Heart left ventricle (tissue), 16 donors: ENCODE measurements at regions not wholly inside any gene's neighbourhood (a gene's known extent, or its start where the extent isn't known, plus 50 kb on each side); places are given as distances from the start of the nearest gene placed in this dataset.

Experiments
- ATAC-seq, 4 donors: fragments of 200-7000 bp; cut with Tn5 transposase; one replicate each; pipeline ENCODE4 v1.9.1; 2020 to 2022; ENCODE audit warnings: moderate library complexity in 4 of 4, mild to moderate bottlenecking in 3 of 4, moderate number of reproducible peaks in 1 of 4
- DNase-seq, 5 donors: peaks; one replicate each; pipeline ENCODE4 v3.0.0-alpha.2; 2020
- H3K27ac ChIP-seq, 12 donors: fragments of 200-600 bp; sonication (generic) in 4 of 12; one replicate each; pipeline versions ENCODE4 v1.5.0 to v1.8.0; 2016 to 2022; ENCODE audit warnings: mild to moderate bottlenecking in 2 of 12
- H3K27me3 ChIP-seq, 9 donors: fragments of 200-600 bp; sonication (generic) in 2 of 9; one replicate each; pipeline versions ENCODE4 v1.5.1 to v1.8.0; 2016 to 2022; ENCODE audit warnings: mild to moderate bottlenecking in 3 of 9
- H3K36me3 ChIP-seq, 9 donors: fragments of 200-600 bp; sonication (generic) in 2 of 9; one replicate each; pipeline versions ENCODE4 v1.5.0 to v1.8.0; 2018 to 2022; ENCODE audit warnings: mild to moderate bottlenecking in 2 of 9
- H3K4me1 ChIP-seq, 12 donors: fragments of 200-600 bp; sonication (generic) in 4 of 12; one replicate each; pipeline versions ENCODE4 v1.5.0 to v1.8.0; 2016 to 2022; ENCODE audit warnings: mild to moderate bottlenecking in 3 of 12
- H3K4me3 ChIP-seq, 12 donors: fragments of 200-600 bp; sonication (generic) in 4 of 12; one replicate each; pipeline versions ENCODE4 v1.5.0 to v1.8.0; 2017 to 2022; ENCODE audit warnings: mild to moderate bottlenecking in 9 of 12, moderate library complexity in 4 of 12
- H3K9me3 ChIP-seq, 12 donors: fragments of 200-600 bp; sonication (generic) in 4 of 12; one replicate each; pipeline versions ENCODE4 v1.5.0 to v1.8.0; 2016 to 2022; ENCODE audit warnings: mild to moderate bottlenecking in 1 of 12
- CTCF ChIP-seq, 12 donors: fragments of 200-600 bp; sonication (generic) in 4 of 12; IDR thresholded peaks; one replicate each; pipeline versions ENCODE4 v1.5.0 to v1.8.0; 2018 to 2022; ENCODE audit warnings: antibody characterized with exemption in 12 of 12, mild to moderate bottlenecking in 5 of 12
- POLR2A ChIP-seq, 2 donors: fragments of 450-650 bp; IDR thresholded peaks; one replicate each; pipeline ENCODE4 v1.6.1; 2017; ENCODE audit warnings: antibody characterized with exemption in 2 of 2, mild to moderate bottlenecking in 2 of 2, moderate library complexity in 2 of 2
- WGBS, 4 donors: extraction: QIAGEN DNeasy Blood & Tissue Kit in 2 of 4; methylation state at CpG; one replicate each; pipeline versions ENCODE4 v1.1.5 to v1.1.7; 2013 to 2018; 5-methylcytosine and 5-hydroxymethylcytosine counted together
- intact Hi-C, 10 donors: fragments of 100-400 bp; cut with DNase I; formaldehyde crosslinking; loops; one replicate each; pipeline versions ENCODE4 v1.11.1 to v1.14.2; 2022
- donor health status: ischemic (EF 13 %, LVEDD 7.1; RV severe dilation, severe dysfunction).
- donor health status: healthy with polysubstance abuse.
- donor health status: DM: no; HTN: yes; CAD: no.
- donor health status: DM: no; HTN: no; CAD: no.
- donor health status: ischemic (EF 25% LVEDD 6.9; RV normal size, moderate dysfunction).
- donor health status: ischemic (EF 25% LVEDD 5.7; RV mildly dilated, moderate dysfunction).
- donor health status: healthy.
- donor health status: DM: yes; HTN: yes; CAD: no.
- donor health status: ischemic (EF 35%, LVEDD 5.7; RV mildly dilated, moderate dysfunction).
- donor health status: nonischemic (EF 11% LVEDD 7.7; RV severe dilation, severe dysfunction).
- donor health status: DM: yes; HTN: yes; CAD: no.
- donor health status: PGD.
- donor health status: ischemic (EF 29% LVEDD 5.4; RV normal size, mild dysfunction).
- donor health status: nonischemic (EF 23%, LVEDD 6.1; RV moderate dilation, normal function).

- H3K4me3 ChIP-seq, result no peak overlapping the region
- TF ChIP-seq POLR2A (IDR thresholded peaks at IDR 0.05) (no peak), CTCF (IDR thresholded peaks at IDR 0.05) (no peak)
- H3K27ac ChIP-seq, result peak overlapping the region in 4 of 12 donors; percentile 29 to 78 (median 40)
- H3K9me3 ChIP-seq, result peaks cover 0 to 6% (median 0%) of the 10 kb centered on the region in 12 donors
- peak in 3 of 4 donors; percentile 32 to 84 (median 74) for ATAC-seq
- 19 to 45% (median 38%) methylated on average over 2 of the region's 2 CpGs for WGBS, 4 donors
- no peaks in the 10 kb centered on the region for H3K36me3 ChIP-seq
- peaks cover 0 to 23% (median 1%) of the 10 kb centered on the region in 12 donors for H3K4me1 ChIP-seq
- H3K27me3 ChIP-seq, result no peaks in the 10 kb centered on the region
- DNase-seq, result peak in 2 of 5 donors; percentile 23 to 57
- intact Hi-C loops, result loop anchor here in 2 of 10 donors (5.0 kb wide), 2 partner anchors 61 to 81 kb away; no protein-coding TSS in a partner anchor
These were observed 113.0 kb upstream of the EYA4 start for GRCh38 chr6:133128191-133128590.

GRCh38 chr6:133129556-133129955 lies 111.6 kb upstream of the EYA4 start:
- intact Hi-C loops, result loop anchor here in 2 of 10 donors (5.0 kb wide), 2 partner anchors 62 to 82 kb away; no protein-coding TSS in a partner anchor
- DNase-seq, result no peak
- WGBS, 4 donors, result 67 to 75% (median 71%) methylated on average over 1 of the region's 1 CpG
- Histone ChIP-seq H3K27me3 (no peaks in the 10 kb centered on the region), H3K4me3 (no peak overlapping the region), H3K36me3 (no peaks in the 10 kb centered on the region), H3K4me1 (peaks cover 0 to 23% (median 1%) of the 10 kb centered on the region in 12 donors), H3K27ac (peak overlapping the region in 2 of 12 donors; percentile 78 to 80), H3K9me3 (no peaks in the 10 kb centered on the region)
- ATAC-seq, result no peak
- TF ChIP-seq POLR2A (IDR thresholded peaks at IDR 0.05) (no peak), CTCF (IDR thresholded peaks at IDR 0.05) (no peak)

- Histone ChIP-seq H3K27ac (peak overlapping the region; percentile 22 to 86 (median 68)), H3K36me3 (no peaks in the 10 kb centered on the region), H3K9me3 (no peaks in the 10 kb centered on the region), H3K27me3 (no peaks in the 10 kb centered on the region), H3K4me3 (no peak overlapping the region), H3K4me1 (peaks cover 0 to 23% (median 1%) of the 10 kb centered on the region in 12 donors)
- TF ChIP-seq CTCF (IDR thresholded peaks at IDR 0.05) (peak in 6 of 12 donors; percentile 4 to 42 (median 30)), POLR2A (IDR thresholded peaks at IDR 0.05) (no peak)
- intact Hi-C loops, result loop anchor here in 3 of 10 donors (2.0 to 10.0 kb wide), 3 partner anchors 66 to 166 kb away; no protein-coding TSS in a partner anchor
- ATAC-seq, result peak; percentile 98 to 99 (median 98)
- WGBS, 4 donors, result 32 to 48% (median 41%) methylated on average over 1 to 2 of the region's 2 CpGs
- peak; percentile 77 to 93 (median 84) for DNase-seq
These were observed 110.3 kb upstream of the EYA4 start for GRCh38 chr6:133130863-133131262.

- H3K4me1 ChIP-seq, result peaks cover 0 to 25% (median 1%) of the 10 kb centered on the region in 12 donors
- H3K27ac ChIP-seq, result peak overlapping the region; percentile 9 to 86 (median 63)
- H3K4me3 ChIP-seq, result no peak overlapping the region
- H3K36me3 ChIP-seq, result no peaks in the 10 kb centered on the region
- no peaks in the 10 kb centered on the region for H3K27me3 ChIP-seq
- peak; percentile 23 to 41 (median 28) for ATAC-seq
- WGBS, 4 donors, result 67 to 77% (median 69%) methylated on average over 10 of the region's 10 CpGs
- TF ChIP-seq POLR2A (IDR thresholded peaks at IDR 0.05) (no peak), CTCF (IDR thresholded peaks at IDR 0.05) (no peak)
- intact Hi-C loops, result loop anchor here in 3 of 10 donors (2.0 to 10.0 kb wide), 3 partner anchors 67 to 167 kb away; no protein-coding TSS in a partner anchor
- H3K9me3 ChIP-seq, result no peaks in the 10 kb centered on the region
- peak in 1 of 5 donors; percentile 24 for DNase-seq
These were observed 109.3 kb upstream of the EYA4 start for GRCh38 chr6:133131621-133132465.
